ENCODE measurements at regions not wholly inside any gene's neighbourhood (a gene's known extent, or its start where the extent isn't known, plus 50 kb on each side); places are given as distances from the start of the nearest gene placed in this dataset.
"Not testable (repeated sequence)": the region's sequence is repeated elsewhere in the genome, so short reads cannot be mapped to it uniquely, and the experiment has no call there.

DNA sequence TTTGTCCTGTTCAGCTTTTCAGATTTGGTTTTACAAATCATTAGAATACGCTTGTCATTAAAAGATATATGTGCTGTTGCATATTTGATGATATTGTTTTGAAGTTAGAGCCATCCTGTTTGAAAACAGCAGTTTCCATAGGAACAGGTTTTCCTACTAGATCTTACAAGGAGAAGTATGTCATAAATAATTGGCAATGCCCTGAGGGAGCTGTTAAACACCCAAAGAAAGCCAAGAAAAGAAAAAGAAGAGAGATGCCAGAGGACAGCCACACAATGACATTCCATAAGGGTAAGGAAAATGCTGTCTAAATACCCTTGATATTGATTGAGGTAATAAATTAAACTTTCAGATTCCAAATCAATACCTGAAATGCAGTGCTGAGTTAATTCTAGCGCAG is 392.2 kb upstream of the CRIM1 start:
- no peak overlapping the region for H3K27ac ChIP-seq (ENCODE audit: low read depth, low read length, poor library complexity, severe bottlenecking)
- POLR2A ChIA-PET (ENCODE audit: low non-redundant PET) = no interaction called here
- TF ChIP-seq, protein P1, sequence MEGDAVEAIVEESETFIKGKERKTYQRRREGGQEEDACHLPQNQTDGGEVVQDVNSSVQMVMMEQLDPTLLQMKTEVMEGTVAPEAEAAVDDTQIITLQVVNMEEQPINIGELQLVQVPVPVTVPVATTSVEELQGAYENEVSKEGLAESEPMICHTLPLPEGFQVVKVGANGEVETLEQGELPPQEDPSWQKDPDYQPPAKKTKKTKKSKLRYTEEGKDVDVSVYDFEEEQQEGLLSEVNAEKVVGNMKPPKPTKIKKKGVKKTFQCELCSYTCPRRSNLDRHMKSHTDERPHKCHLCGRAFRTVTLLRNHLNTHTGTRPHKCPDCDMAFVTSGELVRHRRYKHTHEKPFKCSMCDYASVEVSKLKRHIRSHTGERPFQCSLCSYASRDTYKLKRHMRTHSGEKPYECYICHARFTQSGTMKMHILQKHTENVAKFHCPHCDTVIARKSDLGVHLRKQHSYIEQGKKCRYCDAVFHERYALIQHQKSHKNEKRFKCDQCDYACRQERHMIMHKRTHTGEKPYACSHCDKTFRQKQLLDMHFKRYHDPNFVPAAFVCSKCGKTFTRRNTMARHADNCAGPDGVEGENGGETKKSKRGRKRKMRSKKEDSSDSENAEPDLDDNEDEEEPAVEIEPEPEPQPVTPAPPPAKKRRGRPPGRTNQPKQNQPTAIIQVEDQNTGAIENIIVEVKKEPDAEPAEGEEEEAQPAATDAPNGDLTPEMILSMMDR (conservative IDR thresholded peaks at IDR 0.05; ENCODE audit: low read depth, low read length) = no peak
- no peak for TF ChIP-seq EZH2 (IDR thresholded peaks at IDR 0.05; ENCODE audit: borderline replicate concordance, low read depth, low read length, poor library complexity, severe bottlenecking)
- intact Hi-C loops (cut with micrococcal nuclease; ENCODE audit: unreplicated experiment) = no loop called here
- H3K9me3 ChIP-seq (ENCODE audit: low read depth, low read length, poor library complexity, severe bottlenecking) = no peaks in the 10 kb centered on the region
- BruUV-seq (replicated peaks) = no TSS peak
- no peak overlapping the region for H3K4me3 ChIP-seq (ENCODE audit: low read depth, low read length, poor library complexity, severe bottlenecking)
- DNase-seq (ENCODE audit: low spot score) = peak; percentile 56
- CTCF ChIA-PET = no interaction called here
- no peaks in the 10 kb centered on the region for H3K27me3 ChIP-seq (replicated peaks; ENCODE audit: insufficient read depth, low read depth, low read length, poor library complexity)
- peaks cover 11% of the 10 kb centered on the region for H3K4me1 ChIP-seq (ENCODE audit: insufficient read depth, low read length, poor library complexity, severe bottlenecking)
- no peaks in the 10 kb centered on the region for H3K36me3 ChIP-seq (ENCODE audit: insufficient read depth, low read length, poor library complexity, severe bottlenecking)

- CTCF ChIA-PET = no interaction called here
Measured at GRCh38 chr2:35962585-35963146, 392.9 kb upstream of the CRIM1 start.

GRCh38 chr2:35960596-35960995 is 395.0 kb upstream of the CRIM1 start:
- no peaks in the 10 kb centered on the region for H3K27me3 ChIP-seq (replicated peaks; ENCODE audit: insufficient read depth, low read depth, low read length, poor library complexity)
- TF ChIP-seq, protein P1 (conservative IDR thresholded peaks at IDR 0.05; ENCODE audit: low read depth, low read length) = no peak
- no peak for TF ChIP-seq EZH2 (IDR thresholded peaks at IDR 0.05; ENCODE audit: borderline replicate concordance, low read depth, low read length, poor library complexity, severe bottlenecking)
- intact Hi-C loops (cut with micrococcal nuclease; ENCODE audit: unreplicated experiment) = no loop called here
- peak; percentile 61 for DNase-seq (ENCODE audit: low spot score)
- H3K27ac ChIP-seq (ENCODE audit: low read depth, low read length, poor library complexity, severe bottlenecking) = no peak overlapping the region
- CTCF ChIA-PET = interaction anchor here (0.9 kb wide), 1 partner anchor 361 kb away, joined by 8 read pairs; no protein-coding TSS in a partner anchor
- no peaks in the 10 kb centered on the region for H3K9me3 ChIP-seq (ENCODE audit: low read depth, low read length, poor library complexity, severe bottlenecking)
- POLR2A ChIA-PET (ENCODE audit: low non-redundant PET) = no interaction called here
- BruUV-seq (replicated peaks) = no TSS peak
- peaks cover 11% of the 10 kb centered on the region for H3K4me1 ChIP-seq (ENCODE audit: insufficient read depth, low read length, poor library complexity, severe bottlenecking)
- H3K36me3 ChIP-seq (ENCODE audit: insufficient read depth, low read length, poor library complexity, severe bottlenecking) = no peaks in the 10 kb centered on the region
- H3K4me3 ChIP-seq (ENCODE audit: low read depth, low read length, poor library complexity, severe bottlenecking) = no peak overlapping the region

More at GRCh38 chr2:35962585-35963146, 392.9 kb upstream of the CRIM1 start:
- no peaks in the 10 kb centered on the region for H3K27me3 ChIP-seq (replicated peaks; ENCODE audit: insufficient read depth, low read depth, low read length, poor library complexity)
- intact Hi-C loops (cut with micrococcal nuclease; ENCODE audit: unreplicated experiment) = no loop called here
- no peak overlapping the region for H3K4me3 ChIP-seq (ENCODE audit: low read depth, low read length, poor library complexity, severe bottlenecking)
- no peaks in the 10 kb centered on the region for H3K36me3 ChIP-seq (ENCODE audit: insufficient read depth, low read length, poor library complexity, severe bottlenecking)
- peaks cover 11% of the 10 kb centered on the region for H3K4me1 ChIP-seq (ENCODE audit: insufficient read depth, low read length, poor library complexity, severe bottlenecking)
- DNase-seq (ENCODE audit: low spot score) = no peak
- no peaks in the 10 kb centered on the region for H3K9me3 ChIP-seq (ENCODE audit: low read depth, low read length, poor library complexity, severe bottlenecking)
- TF ChIP-seq, protein P1 (conservative IDR thresholded peaks at IDR 0.05; ENCODE audit: low read depth, low read length) = no peak
- TF ChIP-seq EZH2 (IDR thresholded peaks at IDR 0.05; ENCODE audit: borderline replicate concordance, low read depth, low read length, poor library complexity, severe bottlenecking) = no peak
- no peak overlapping the region for H3K27ac ChIP-seq (ENCODE audit: low read depth, low read length, poor library complexity, severe bottlenecking)
- BruUV-seq (replicated peaks) = no TSS peak
- POLR2A ChIA-PET (ENCODE audit: low non-redundant PET) = no interaction called here

DNA sequence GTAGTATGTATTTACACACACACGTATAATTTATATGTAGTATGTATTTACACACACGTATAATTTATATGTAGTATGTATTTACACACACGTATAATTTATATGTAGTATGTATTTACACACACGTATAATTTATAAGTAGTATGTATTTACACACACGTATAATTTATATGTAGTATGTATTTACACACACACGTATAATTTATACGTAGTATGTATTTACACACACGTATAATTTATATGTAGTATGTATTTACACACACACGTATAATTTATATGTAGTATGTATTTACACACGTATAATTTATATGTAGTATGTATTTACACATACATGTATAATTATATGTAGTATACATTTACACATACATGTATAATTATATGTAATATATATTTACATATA is 398.5 kb upstream of the CRIM1 start:
- H3K4me1 ChIP-seq (ENCODE audit: insufficient read depth, low read length, poor library complexity, severe bottlenecking) = peaks cover 11% of the 10 kb centered on the region
- CTCF ChIA-PET; BruUV-seq (replicated peaks); H3K27ac ChIP-seq (ENCODE audit: low read depth, low read length, poor library complexity, severe bottlenecking); H3K9me3 ChIP-seq (ENCODE audit: low read depth, low read length, poor library complexity, severe bottlenecking); POLR2A ChIA-PET (ENCODE audit: low non-redundant PET); H3K36me3 ChIP-seq (ENCODE audit: insufficient read depth, low read length, poor library complexity, severe bottlenecking); H3K4me3 ChIP-seq (ENCODE audit: low read depth, low read length, poor library complexity, severe bottlenecking); H3K27me3 ChIP-seq (replicated peaks; ENCODE audit: insufficient read depth, low read depth, low read length, poor library complexity); DNase-seq (ENCODE audit: low spot score); intact Hi-C loops (cut with micrococcal nuclease; ENCODE audit: unreplicated experiment): not testable (repeated sequence)
